Mesendoderm (in vitro differentiated cells): ENCODE measurements at regions not wholly inside any gene's neighbourhood (a gene's known extent, or its start where the extent isn't known, plus 50 kb on each side); places are given as distances from the start of the nearest gene placed in this dataset.

Source experiments
- DNase-seq: peaks from one replicate; pipeline ENCODE4 v3.0.0; 2013
- H2AK5ac ChIP-seq: 2 replicates; pipeline ENCODE4 v1.6.1; 2013; ENCODE audit warnings: low read length, inconsistent platforms
- H2BK120ac ChIP-seq: 2 replicates; pipeline ENCODE4 v1.6.1; 2013; ENCODE audit warnings: low read depth, mild to moderate bottlenecking, low read length, moderate library complexity, mixed read lengths
- H2BK15ac ChIP-seq: replicated peaks from 2 replicates; pipeline ENCODE4 v1.6.1; 2013; ENCODE audit warnings: low read depth, mild to moderate bottlenecking, moderate library complexity
- H2BK5ac ChIP-seq: 2 replicates; pipeline ENCODE4 v1.6.1; 2013; ENCODE audit warnings: low read length, inconsistent platforms
- H3K18ac ChIP-seq: 2 replicates; pipeline ENCODE4 v1.6.1; 2013; ENCODE audit warnings: mild to moderate bottlenecking, low read length, mixed read lengths
- H3K23ac ChIP-seq: one replicate; pipeline ENCODE4 v1.6.1; 2013; ENCODE audit warnings: low read length
- H3K27ac ChIP-seq: 2 replicates; pipeline ENCODE4 v1.5.1; 2013; ENCODE audit warnings: low read depth, mild to moderate bottlenecking, inconsistent platforms, low read length, moderate library complexity
- H3K27me3 ChIP-seq: 2 replicates; pipeline ENCODE4 v1.6.1; 2013; ENCODE audit warnings: low read length, control low read depth, mild to moderate bottlenecking, inconsistent platforms; ENCODE audit not compliant: insufficient read depth, poor library complexity
- H3K36me3 ChIP-seq: 2 replicates; pipeline ENCODE4 v1.6.1; 2013; ENCODE audit warnings: low read length, inconsistent platforms; ENCODE audit not compliant: control insufficient read depth, insufficient read depth
- H3K4ac ChIP-seq: one replicate; pipeline ENCODE4 v1.6.1; 2013; ENCODE audit warnings: low read depth, mild to moderate bottlenecking, low read length, moderate library complexity
- H3K4me1 ChIP-seq: 2 replicates; pipeline ENCODE4 v1.6.1; 2013; ENCODE audit warnings: low read depth, low read length, inconsistent platforms; ENCODE audit not compliant: control insufficient read depth
- H3K4me2 ChIP-seq: 2 replicates; pipeline ENCODE4 v1.6.1; 2013; ENCODE audit warnings: low read length
- H3K4me3 ChIP-seq: 2 replicates; pipeline ENCODE4 v1.5.1; 2013; ENCODE audit warnings: mild to moderate bottlenecking, low read length
- H3K56ac ChIP-seq: one replicate; pipeline ENCODE4 v1.6.1; 2013; ENCODE audit warnings: low read length
- H3K79me1 ChIP-seq: 2 replicates; pipeline ENCODE4 v1.6.1; 2013; ENCODE audit warnings: low read length, inconsistent platforms
- H3K79me2 ChIP-seq: 2 replicates; pipeline ENCODE4 v1.6.1; 2013; ENCODE audit warnings: mild to moderate bottlenecking, low read length; ENCODE audit not compliant: control insufficient read depth, insufficient read depth
- H3K9ac ChIP-seq: 2 replicates; pipeline ENCODE4 v1.6.1; 2013; ENCODE audit warnings: low read length, inconsistent platforms
- H4K5ac ChIP-seq: one replicate; pipeline ENCODE4 v1.6.1; 2013; ENCODE audit warnings: low read length
- H4K8ac ChIP-seq: one replicate; pipeline ENCODE4 v1.6.1; 2013; ENCODE audit warnings: low read depth, mild to moderate bottlenecking, control low read depth, low read length, moderate library complexity
- WGBS: extraction: QIAGEN DNeasy Blood & Tissue Kit; methylation state at CpG from one replicate; pipeline ENCODE4 v1.1.7; 2013; ENCODE audit warnings: low lambda C conversion rate, missing lambda C conversion rate; ENCODE audit not compliant: insufficient coverage; ENCODE audit errors: extremely low coverage; 5-methylcytosine and 5-hydroxymethylcytosine counted together

DNA sequence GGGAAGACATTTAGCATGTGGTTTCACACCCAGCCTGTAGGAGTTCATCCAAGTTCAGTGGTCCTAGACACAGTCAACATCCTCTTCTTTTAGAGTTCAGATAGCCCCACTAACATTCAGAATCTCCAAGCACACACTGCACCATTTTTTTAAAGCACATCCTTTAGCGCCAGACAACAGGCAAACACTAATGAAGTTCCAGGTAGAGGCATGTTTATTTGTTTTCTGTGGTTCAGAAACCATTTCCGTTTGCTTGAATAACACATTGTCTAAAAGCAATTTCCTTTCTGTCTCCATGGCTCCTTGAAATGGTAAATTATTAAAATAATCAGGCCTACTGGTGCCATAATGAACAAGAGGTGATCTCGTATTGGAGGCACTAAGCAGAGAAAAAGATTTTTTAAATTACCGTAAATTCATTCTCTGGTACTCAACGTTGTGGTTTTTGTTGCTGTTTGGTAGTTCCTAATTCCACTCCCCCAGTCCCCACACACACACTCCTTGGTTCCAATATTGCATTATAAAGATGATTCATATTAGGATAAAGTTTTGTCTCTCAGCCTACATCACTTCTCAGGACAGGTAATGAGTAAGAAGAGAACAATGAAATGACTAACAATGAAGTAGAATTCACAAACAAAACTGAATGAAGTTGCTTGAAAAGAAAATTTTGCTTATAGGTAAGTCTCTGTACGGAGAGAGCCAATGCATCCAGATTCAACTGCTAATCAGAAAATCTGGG lies 153.1 kb downstream of the PCSK1 start:
- Histone ChIP-seq H3K4me1 (no peaks in the 10 kb centered on the region), H2AK5ac (no peak overlapping the region), H3K56ac (no peak overlapping the region), H3K23ac (no peak overlapping the region), H3K18ac (no peak overlapping the region), H3K79me2 (no peaks in the 10 kb centered on the region), H4K5ac (no peak overlapping the region), H3K4ac (no peak overlapping the region), H2BK5ac (no peak overlapping the region), H3K9ac (no peak overlapping the region), H3K27ac (no peak overlapping the region), H3K36me3 (no peaks in the 10 kb centered on the region), H3K79me1 (no peaks in the 10 kb centered on the region), H2BK15ac (no peak overlapping the region), H3K27me3 (no peaks in the 10 kb centered on the region), H4K8ac (no peak overlapping the region), H3K4me3 (no peak overlapping the region), H2BK120ac (no peak overlapping the region), H3K4me2 (no peak overlapping the region)
- DNase-seq = no peak
- no CpG with 5 or more reads among the region's 6 CpGs for WGBS

DNA sequence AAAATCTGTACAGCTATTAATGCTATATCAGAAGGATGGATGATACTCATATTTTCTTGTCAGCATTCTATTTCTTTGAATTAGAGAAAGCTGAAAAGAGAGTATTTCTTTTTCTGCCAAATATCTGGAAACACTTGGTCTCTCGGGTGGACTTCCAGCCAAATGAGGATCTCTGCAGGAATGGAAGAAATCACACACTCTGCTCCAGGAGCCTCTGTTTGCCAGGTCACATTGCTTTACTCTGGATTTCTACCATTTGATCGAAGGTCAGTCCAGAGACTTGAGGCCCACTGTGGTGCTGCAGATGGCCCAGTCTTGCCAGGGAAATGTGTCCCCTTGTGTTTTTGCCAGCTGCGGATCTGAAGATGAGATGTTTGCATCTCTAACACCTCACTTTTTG lies 154.1 kb downstream of the PCSK1 start:
- Histone ChIP-seq H4K5ac (no peak overlapping the region), H4K8ac (no peak overlapping the region), H2AK5ac (no peak overlapping the region), H3K18ac (no peak overlapping the region), H3K27me3 (no peaks in the 10 kb centered on the region), H3K79me1 (no peaks in the 10 kb centered on the region), H3K9ac (no peak overlapping the region), H3K79me2 (no peaks in the 10 kb centered on the region), H3K4me3 (no peak overlapping the region), H3K4ac (no peak overlapping the region), H3K4me1 (no peaks in the 10 kb centered on the region), H2BK5ac (no peak overlapping the region), H3K56ac (no peak overlapping the region), H2BK15ac (no peak overlapping the region), H3K36me3 (no peaks in the 10 kb centered on the region), H3K27ac (no peak overlapping the region), H3K4me2 (no peak overlapping the region), H2BK120ac (no peak overlapping the region), H3K23ac (no peak overlapping the region)
- DNase-seq = no peak
- WGBS = no CpG with 5 or more reads among the region's 3 CpGs

DNA sequence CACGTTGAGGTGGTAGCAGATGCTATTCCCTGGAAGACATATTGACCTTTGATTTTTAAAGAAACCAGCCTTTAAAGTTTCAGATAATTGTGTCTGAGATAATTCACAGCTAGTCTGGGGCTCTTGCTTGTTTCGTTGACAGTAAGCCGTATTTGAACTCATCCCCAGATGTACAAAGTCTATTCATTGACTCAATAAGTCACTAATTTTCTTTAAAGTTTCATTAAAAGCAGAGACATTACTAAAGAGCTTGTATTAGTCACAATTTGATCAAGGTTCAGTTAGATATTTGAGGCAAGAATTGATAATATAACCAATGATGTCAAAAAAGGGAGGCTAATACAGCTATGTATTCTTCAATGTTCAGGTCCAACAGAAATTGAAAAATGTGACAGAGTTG lies 158.0 kb downstream of the PCSK1 start:
- Histone ChIP-seq H3K27me3 (no peaks in the 10 kb centered on the region), H3K36me3 (no peaks in the 10 kb centered on the region)

DNA sequence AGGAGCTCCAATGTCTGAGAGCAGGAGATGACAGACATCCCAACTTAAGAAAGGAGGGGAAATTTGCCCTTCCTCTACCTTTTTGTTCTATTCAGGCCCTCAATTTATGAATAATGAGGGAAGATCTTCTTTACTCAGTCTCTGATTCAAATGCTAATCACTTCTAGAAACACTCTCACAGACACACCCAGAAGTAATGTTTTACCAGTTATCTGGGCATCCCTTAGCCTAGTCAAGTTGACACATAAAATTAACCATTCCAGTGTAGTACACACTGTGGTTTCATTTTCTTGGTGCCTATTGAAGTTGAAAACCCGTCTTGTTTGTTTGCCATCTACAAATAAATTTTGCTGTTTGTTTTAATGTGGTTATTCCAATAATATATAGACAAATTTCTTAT lies 167.6 kb downstream of the PCSK1 start:
- WGBS = no CpG with 5 or more reads among the region's 1 CpG
- no peak for DNase-seq

More for the DNA sequence above, 158.0 kb downstream of the PCSK1 start:
- no peaks in the 10 kb centered on the region for H3K79me2 ChIP-seq
- DNase-seq = no peak
- no peak overlapping the region for H3K23ac ChIP-seq
- H2BK5ac ChIP-seq = no peak overlapping the region
- no CpG with 5 or more reads among the region's 3 CpGs for WGBS
- no peak overlapping the region for H3K56ac ChIP-seq
- H3K9ac ChIP-seq = no peak overlapping the region
- H2BK120ac ChIP-seq = no peak overlapping the region
- no peak overlapping the region for H3K27ac ChIP-seq
- no peaks in the 10 kb centered on the region for H3K79me1 ChIP-seq
- no peak overlapping the region for H3K4ac ChIP-seq
- H2AK5ac ChIP-seq = no peak overlapping the region
- H3K4me1 ChIP-seq = no peaks in the 10 kb centered on the region
- no peak overlapping the region for H3K18ac ChIP-seq
- H4K5ac ChIP-seq = no peak overlapping the region
- H3K4me3 ChIP-seq = no peak overlapping the region
- no peak overlapping the region for H4K8ac ChIP-seq
- H2BK15ac ChIP-seq = no peak overlapping the region
- H3K4me2 ChIP-seq = no peak overlapping the region

DNA sequence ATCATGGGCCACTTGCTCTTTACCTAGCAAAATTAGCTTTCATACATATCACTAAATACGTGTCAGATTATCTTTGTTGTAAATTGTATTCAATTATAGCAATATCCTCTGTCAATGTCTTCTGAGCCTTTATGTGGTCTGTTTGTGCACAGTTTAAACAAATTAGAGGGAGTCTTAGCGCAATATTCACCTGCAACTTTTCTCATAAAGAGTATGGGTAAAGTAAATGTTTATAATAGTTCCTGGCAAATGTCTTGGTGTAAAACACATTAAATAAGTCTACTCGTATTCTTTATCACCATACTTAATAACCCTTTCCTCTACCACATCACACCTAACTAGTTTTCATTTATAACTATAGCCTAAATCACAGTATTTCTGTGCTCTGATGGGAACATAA lies 169.0 kb downstream of the PCSK1 start:
- no peak overlapping the region for H2BK120ac ChIP-seq
- no peak overlapping the region for H3K56ac ChIP-seq
- H3K23ac ChIP-seq = no peak overlapping the region
- no peaks in the 10 kb centered on the region for H3K4me1 ChIP-seq
- no peak overlapping the region for H2BK5ac ChIP-seq
- H3K4me3 ChIP-seq = no peak overlapping the region
- H3K18ac ChIP-seq = no peak overlapping the region
- no peak overlapping the region for H4K8ac ChIP-seq
- H2AK5ac ChIP-seq = no peak overlapping the region
- no peaks in the 10 kb centered on the region for H3K79me1 ChIP-seq
- H3K9ac ChIP-seq = no peak overlapping the region
- H3K27ac ChIP-seq = no peak overlapping the region
- H2BK15ac ChIP-seq = no peak overlapping the region
- H3K4me2 ChIP-seq = no peak overlapping the region
- H3K79me2 ChIP-seq = no peaks in the 10 kb centered on the region
- DNase-seq = no peak
- H3K4ac ChIP-seq = no peak overlapping the region
- no peaks in the 10 kb centered on the region for H3K36me3 ChIP-seq
- WGBS = 100% methylated on average over 1 of the region's 3 CpGs
- H3K27me3 ChIP-seq = no peaks in the 10 kb centered on the region
- no peak overlapping the region for H4K5ac ChIP-seq

More for the DNA sequence above, 167.6 kb downstream of the PCSK1 start:
- Histone ChIP-seq H3K79me1 (no peaks in the 10 kb centered on the region), H3K27me3 (no peaks in the 10 kb centered on the region), H3K4ac (no peak overlapping the region), H3K9ac (no peak overlapping the region), H4K5ac (no peak overlapping the region), H3K4me1 (no peaks in the 10 kb centered on the region), H2BK5ac (no peak overlapping the region), H3K18ac (no peak overlapping the region), H3K4me3 (no peak overlapping the region), H4K8ac (no peak overlapping the region), H2AK5ac (no peak overlapping the region), H3K4me2 (no peak overlapping the region), H3K23ac (no peak overlapping the region), H3K79me2 (no peaks in the 10 kb centered on the region), H2BK120ac (no peak overlapping the region), H2BK15ac (no peak overlapping the region), H3K36me3 (no peaks in the 10 kb centered on the region), H3K56ac (no peak overlapping the region), H3K27ac (no peak overlapping the region)

DNA sequence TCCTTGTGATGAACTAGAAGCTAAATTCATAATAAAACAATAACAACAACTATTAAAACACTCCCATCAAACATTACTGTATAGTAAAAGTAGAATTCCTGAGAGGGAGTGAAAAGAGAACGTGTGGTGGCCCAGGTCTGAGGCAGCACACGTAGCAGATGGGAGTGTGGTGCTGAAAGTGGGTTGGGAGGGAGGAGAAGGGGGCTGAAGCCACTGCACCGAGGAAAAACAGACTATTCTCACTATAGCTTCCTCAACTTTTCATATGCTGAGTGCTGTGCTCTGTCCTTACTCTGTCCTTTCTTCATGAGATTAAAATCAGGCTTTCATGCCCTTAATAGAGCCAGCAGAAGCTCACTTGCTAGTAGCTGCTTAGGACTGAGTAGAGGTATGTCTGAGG lies 170.9 kb downstream of the PCSK1 start:
- H2AK5ac ChIP-seq = no peak overlapping the region
- no CpG with 5 or more reads among the region's 3 CpGs for WGBS
- no peak overlapping the region for H3K18ac ChIP-seq
- no peaks in the 10 kb centered on the region for H3K27me3 ChIP-seq
- no peak overlapping the region for H3K27ac ChIP-seq
- H3K79me2 ChIP-seq = no peaks in the 10 kb centered on the region
- H4K5ac ChIP-seq = no peak overlapping the region
- H3K36me3 ChIP-seq = no peaks in the 10 kb centered on the region
- H3K4me2 ChIP-seq = no peak overlapping the region
- H3K9ac ChIP-seq = no peak overlapping the region
- no peak overlapping the region for H2BK120ac ChIP-seq
- no peak overlapping the region for H4K8ac ChIP-seq
- H3K23ac ChIP-seq = no peak overlapping the region
- no peak overlapping the region for H2BK5ac ChIP-seq
- H3K79me1 ChIP-seq = no peaks in the 10 kb centered on the region
- H3K4ac ChIP-seq = no peak overlapping the region
- no peak overlapping the region for H3K56ac ChIP-seq
- no peak overlapping the region for H3K4me3 ChIP-seq
- no peak overlapping the region for H2BK15ac ChIP-seq
- H3K4me1 ChIP-seq = no peaks in the 10 kb centered on the region
- no peak for DNase-seq
